IPS DF 6.9 (cell line): ENCODE measurements at regions not wholly inside any gene's neighbourhood (a gene's known extent, or its start where the extent isn't known, plus 50 kb on each side); places are given as distances from the start of the nearest gene placed in this dataset.

Experiments used
- DNase-seq: peaks from one replicate; pipeline ENCODE4 v3.0.0-alpha.2; 2013; ENCODE audit warnings: low read depth, low spot score
- H3K27ac ChIP-seq: one replicate; pipeline ENCODE4 v1.5.1; 2013; ENCODE audit warnings: low read length, control low read depth
- H3K27me3 ChIP-seq: 2 replicates; pipeline ENCODE4 v1.6.1; 2013; ENCODE audit warnings: mild to moderate bottlenecking, low read length; ENCODE audit not compliant: control insufficient read depth, insufficient read depth
- H3K36me3 ChIP-seq: 2 replicates; pipeline ENCODE4 v1.6.1; 2013; ENCODE audit warnings: low read length; ENCODE audit not compliant: control insufficient read depth, insufficient read depth
- H3K4me1 ChIP-seq: 2 replicates; pipeline ENCODE4 v1.6.1; 2013; ENCODE audit warnings: low read length; ENCODE audit not compliant: control insufficient read depth, insufficient read depth
- H3K4me3 ChIP-seq: 2 replicates; pipeline ENCODE4 v1.5.1; 2013; ENCODE audit warnings: mild to moderate bottlenecking, low read length
- H3K9me3 ChIP-seq: 2 replicates; pipeline ENCODE4 v1.6.1; 2013; ENCODE audit warnings: low read length, inconsistent platforms; ENCODE audit not compliant: control insufficient read depth, insufficient read depth
- WGBS: extraction: QIAGEN DNeasy Blood & Tissue Kit; methylation state at CpG from one replicate; pipeline ENCODE4 v1.1.7; 2013; ENCODE audit warnings: mixed read lengths, missing lambda C conversion rate; ENCODE audit not compliant: insufficient read length, insufficient coverage; 5-methylcytosine and 5-hydroxymethylcytosine counted together

DNA sequence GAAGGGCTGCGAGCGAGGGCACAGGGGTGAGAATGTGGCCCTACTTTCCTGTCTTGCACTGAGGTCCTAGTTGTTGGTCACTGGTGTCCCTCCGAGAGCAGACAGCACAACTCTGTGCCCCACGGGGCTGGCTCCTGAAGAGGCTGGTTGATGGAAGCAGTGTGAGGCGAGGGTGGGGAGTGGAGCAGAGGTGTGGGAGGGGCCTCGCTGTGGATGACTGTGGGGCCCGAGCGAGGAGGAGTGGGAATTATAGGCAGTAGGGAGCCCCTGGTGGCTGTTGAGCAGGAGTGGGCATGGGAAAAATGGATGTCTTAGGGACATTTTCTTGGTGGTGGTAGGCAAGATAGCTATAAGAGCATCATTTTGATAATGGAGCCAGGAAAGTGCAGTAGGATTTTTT lies 660.5 kb upstream of the HS6ST1 start:
- no peaks in the 10 kb centered on the region for H3K4me1 ChIP-seq
- WGBS: no CpG with 5 or more reads among the region's 8 CpGs
- DNase-seq: no peak
- no peak overlapping the region for H3K4me3 ChIP-seq
- no peaks in the 10 kb centered on the region for H3K36me3 ChIP-seq
- no peaks in the 10 kb centered on the region for H3K27me3 ChIP-seq
- no peaks in the 10 kb centered on the region for H3K9me3 ChIP-seq
- H3K27ac ChIP-seq: no peak overlapping the region

- Histone ChIP-seq H3K4me3 (no peak overlapping the region), H3K9me3 (no peaks in the 10 kb centered on the region), H3K27ac (no peak overlapping the region), H3K36me3 (no peaks in the 10 kb centered on the region), H3K27me3 (no peaks in the 10 kb centered on the region), H3K4me1 (no peaks in the 10 kb centered on the region)
- WGBS: no CpG with 5 or more reads among the region's 8 CpGs
- no peak for DNase-seq
Observed at GRCh38 chr2:128980475-128980874, 661.8 kb upstream of the HS6ST1 start.

GRCh38 chr2:128981353-128981752 lies 662.7 kb upstream of the HS6ST1 start:
- Histone ChIP-seq H3K27ac (no peak overlapping the region), H3K4me3 (no peak overlapping the region), H3K36me3 (no peaks in the 10 kb centered on the region), H3K4me1 (no peaks in the 10 kb centered on the region), H3K9me3 (no peaks in the 10 kb centered on the region), H3K27me3 (no peaks in the 10 kb centered on the region)
- no CpG with 5 or more reads among the region's 5 CpGs for WGBS
- DNase-seq: no peak

DNA sequence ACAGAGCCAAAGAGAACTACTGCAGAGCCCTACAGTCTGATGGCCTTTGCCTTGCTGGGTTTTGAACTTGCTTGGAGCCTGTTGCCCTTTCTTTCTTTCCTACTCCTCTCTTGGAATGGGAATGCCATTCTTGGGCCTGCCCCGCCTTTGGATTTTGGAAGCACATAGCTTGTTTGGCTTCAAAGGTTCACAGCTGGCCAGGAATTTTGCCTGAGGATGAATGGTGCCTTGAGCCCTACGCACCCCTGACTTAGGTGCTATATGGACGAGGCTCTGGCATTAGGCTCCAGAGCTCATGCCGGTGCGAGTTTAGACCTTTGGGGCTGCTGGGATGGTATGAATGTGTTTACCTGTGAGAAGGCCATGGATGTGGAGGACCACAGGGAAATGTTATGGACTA lies 663.3 kb upstream of the HS6ST1 start:
- no peaks in the 10 kb centered on the region for H3K27me3 ChIP-seq
- WGBS: no CpG with 5 or more reads among the region's 5 CpGs
- no peaks in the 10 kb centered on the region for H3K4me1 ChIP-seq
- H3K36me3 ChIP-seq: no peaks in the 10 kb centered on the region
- no peaks in the 10 kb centered on the region for H3K9me3 ChIP-seq
- no peak for DNase-seq
- no peak overlapping the region for H3K4me3 ChIP-seq
- no peak overlapping the region for H3K27ac ChIP-seq

DNA sequence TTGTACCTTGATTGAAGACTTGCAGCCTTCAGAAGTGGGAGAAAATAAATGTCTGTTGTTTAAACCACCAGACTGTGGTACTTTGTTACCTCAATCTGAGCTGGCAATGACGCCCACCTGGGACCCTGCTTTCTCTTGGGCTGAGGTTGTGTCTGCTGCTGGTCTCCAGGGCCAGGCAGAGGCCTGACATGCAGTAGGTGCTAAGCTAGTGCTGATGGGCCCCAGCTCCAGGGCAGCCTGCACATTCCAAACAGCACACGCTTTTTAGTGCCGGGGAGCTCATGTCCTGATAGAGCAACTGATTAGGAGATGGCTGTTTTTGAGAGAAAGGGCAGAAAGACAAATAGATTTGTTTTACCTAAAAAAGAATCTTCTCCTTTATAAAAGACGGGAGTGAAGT lies 664.0 kb upstream of the HS6ST1 start:
- DNase-seq: no peak
- Histone ChIP-seq H3K4me3 (no peak overlapping the region), H3K9me3 (no peaks in the 10 kb centered on the region), H3K4me1 (no peaks in the 10 kb centered on the region), H3K27me3 (no peaks in the 10 kb centered on the region), H3K27ac (no peak overlapping the region), H3K36me3 (no peaks in the 10 kb centered on the region)
- no CpG with 5 or more reads among the region's 4 CpGs for WGBS

DNA sequence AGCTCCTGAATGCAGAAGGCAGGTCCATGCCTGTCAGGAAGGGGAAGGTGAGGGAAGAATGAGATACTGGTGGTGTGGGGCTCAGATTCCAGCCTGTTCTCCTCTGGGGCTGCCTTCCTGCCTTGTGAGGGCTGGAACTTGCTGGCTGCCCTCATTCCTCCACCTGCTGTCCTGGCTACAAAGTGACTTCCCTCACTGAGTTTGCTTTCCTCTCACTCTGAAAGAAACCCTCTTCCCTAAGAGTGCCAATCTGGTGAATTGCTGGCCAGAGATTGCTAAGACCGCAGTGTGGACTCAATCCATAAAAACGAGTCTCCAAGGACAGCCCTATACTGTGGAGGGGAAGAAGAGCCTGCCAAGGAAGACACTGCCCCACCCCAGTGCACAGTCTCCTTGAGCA lies 664.4 kb upstream of the HS6ST1 start:
- no peaks in the 10 kb centered on the region for H3K27me3 ChIP-seq

DNA sequence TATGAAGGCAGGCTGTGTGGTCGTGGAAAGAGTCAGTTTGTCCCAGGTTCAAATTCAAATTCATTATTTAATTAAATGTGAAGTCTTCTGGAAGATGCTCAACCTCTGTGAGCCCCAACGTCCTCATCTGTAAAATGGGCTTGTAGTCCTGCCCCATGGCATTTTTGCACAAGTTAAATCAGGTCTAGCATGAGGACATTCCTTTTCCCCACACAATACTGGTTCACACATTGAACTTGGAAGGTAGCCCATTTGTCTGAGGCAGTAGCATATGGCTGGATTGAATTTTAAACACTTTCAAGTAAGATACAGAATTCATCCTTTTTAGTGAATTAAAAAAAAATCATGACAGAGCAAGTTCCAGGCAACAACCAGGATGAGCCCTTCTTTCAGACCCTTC lies 665.4 kb upstream of the HS6ST1 start:
- Histone ChIP-seq H3K4me3 (no peak overlapping the region), H3K27ac (no peak overlapping the region), H3K4me1 (no peaks in the 10 kb centered on the region), H3K9me3 (no peaks in the 10 kb centered on the region), H3K27me3 (no peaks in the 10 kb centered on the region), H3K36me3 (no peaks in the 10 kb centered on the region)
- no peak for DNase-seq
- WGBS: no CpG with 5 or more reads among the region's 2 CpGs

More for the DNA sequence above, 664.4 kb upstream of the HS6ST1 start:
- WGBS: no CpG with 5 or more reads among the region's 2 CpGs
- DNase-seq: no peak
- Histone ChIP-seq H3K36me3 (no peaks in the 10 kb centered on the region), H3K9me3 (no peaks in the 10 kb centered on the region), H3K27ac (no peak overlapping the region), H3K4me1 (no peaks in the 10 kb centered on the region), H3K4me3 (no peak overlapping the region)

DNA sequence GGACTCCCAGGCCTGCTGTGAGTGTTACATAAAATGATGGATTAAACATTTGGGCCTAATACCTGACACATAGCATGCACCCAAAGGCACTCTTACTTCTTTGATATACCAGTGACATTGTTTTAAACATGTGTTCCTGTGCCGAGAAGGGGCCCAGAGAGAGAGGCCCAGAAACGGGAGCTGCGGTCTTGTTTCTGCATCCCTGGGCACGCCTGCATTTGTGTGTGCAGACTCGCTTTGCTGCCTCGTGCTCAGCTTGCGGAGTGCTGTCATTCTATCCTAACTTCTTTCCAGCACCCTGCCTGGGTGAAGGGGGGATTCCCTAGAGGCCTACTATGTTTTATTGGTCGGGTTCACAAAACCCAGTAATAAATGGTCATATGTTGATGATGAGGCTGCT lies 666.2 kb upstream of the HS6ST1 start:
- Histone ChIP-seq H3K4me3 (no peak overlapping the region), H3K27me3 (no peaks in the 10 kb centered on the region), H3K9me3 (no peaks in the 10 kb centered on the region), H3K27ac (no peak overlapping the region), H3K4me1 (no peaks in the 10 kb centered on the region), H3K36me3 (no peaks in the 10 kb centered on the region)
- no peak for DNase-seq
- no CpG with 5 or more reads among the region's 8 CpGs for WGBS

DNA sequence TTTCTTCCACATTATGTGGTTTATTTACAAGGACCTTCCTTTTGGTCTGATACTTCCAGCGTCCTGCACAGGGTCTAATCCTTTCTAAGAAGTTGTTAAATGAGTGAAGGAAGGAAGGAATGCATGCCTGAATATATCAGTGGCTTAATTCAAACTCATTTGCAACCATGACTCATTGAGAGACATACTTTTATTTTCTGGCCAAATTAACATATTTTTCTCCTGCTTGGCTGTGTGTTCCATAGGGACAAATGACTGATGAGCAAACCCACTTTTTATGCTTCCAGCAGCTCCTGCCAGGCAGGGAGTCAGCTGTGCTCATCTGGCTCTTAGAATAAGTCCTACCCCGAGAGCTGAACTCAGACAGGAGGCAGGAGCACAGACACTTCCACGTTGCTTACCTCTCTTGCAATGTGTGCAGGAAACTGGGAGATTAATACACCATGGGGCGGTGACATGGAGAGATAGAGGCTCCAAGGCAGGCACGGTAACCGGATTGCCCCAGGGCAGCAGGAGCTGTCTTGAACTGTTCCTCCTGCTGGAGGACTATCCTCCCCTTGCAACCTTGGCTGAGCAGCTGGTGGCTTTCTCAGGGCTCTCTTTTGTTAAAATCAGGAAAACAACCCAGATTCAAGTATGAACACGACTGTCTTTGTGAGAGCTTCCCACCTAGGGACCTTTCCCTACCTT lies 667.5 kb upstream of the HS6ST1 start:
- DNase-seq: no peak
- Histone ChIP-seq H3K27ac (no peak overlapping the region), H3K4me1 (no peaks in the 10 kb centered on the region), H3K4me3 (no peak overlapping the region), H3K36me3 (no peaks in the 10 kb centered on the region), H3K27me3 (no peaks in the 10 kb centered on the region), H3K9me3 (no peaks in the 10 kb centered on the region)
- no CpG with 5 or more reads among the region's 7 CpGs for WGBS

DNA sequence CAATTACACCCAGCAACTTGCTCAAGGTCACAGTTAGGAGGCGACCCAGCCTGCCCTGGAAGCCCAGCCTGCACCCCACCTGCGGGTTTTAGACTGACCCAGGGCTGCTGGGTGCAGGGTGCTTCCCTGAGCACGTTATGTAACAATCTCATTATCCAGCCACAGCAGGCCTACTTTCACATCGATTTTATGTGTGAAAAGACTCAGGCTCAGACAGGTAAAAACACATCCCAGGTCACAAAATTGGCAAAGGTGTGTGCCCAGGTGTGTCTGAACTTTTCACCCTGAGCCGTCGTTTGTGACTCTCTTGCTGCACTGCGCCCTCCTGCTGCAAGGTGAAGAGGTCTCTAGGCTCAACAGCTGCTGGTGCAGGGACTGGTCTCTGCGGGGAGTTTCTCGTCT lies 668.2 kb upstream of the HS6ST1 start:
- no peaks in the 10 kb centered on the region for H3K27me3 ChIP-seq
- no CpG with 5 or more reads among the region's 9 CpGs for WGBS
- no peak overlapping the region for H3K27ac ChIP-seq
- H3K4me3 ChIP-seq: no peak overlapping the region
- no peak for DNase-seq
- no peaks in the 10 kb centered on the region for H3K9me3 ChIP-seq
- H3K36me3 ChIP-seq: no peaks in the 10 kb centered on the region
- no peaks in the 10 kb centered on the region for H3K4me1 ChIP-seq

GRCh38 chr2:128988326-128988725 lies 669.7 kb upstream of the HS6ST1 start:
- no peaks in the 10 kb centered on the region for H3K9me3 ChIP-seq
- no peaks in the 10 kb centered on the region for H3K36me3 ChIP-seq
- no peaks in the 10 kb centered on the region for H3K27me3 ChIP-seq
- no peaks in the 10 kb centered on the region for H3K4me1 ChIP-seq
- no peak for DNase-seq
- no CpG with 5 or more reads among the region's 3 CpGs for WGBS
- H3K4me3 ChIP-seq: no peak overlapping the region
- H3K27ac ChIP-seq: no peak overlapping the region
